T47D (cell line): ENCODE measurements at regions not wholly inside any gene's neighbourhood (a gene's known extent, or its start where the extent isn't known, plus 50 kb on each side); places are given as distances from the start of the nearest gene placed in this dataset.

Experiments
- DNase-seq, 2 experiments: peaks; one replicate each; pipeline versions ENCODE4 v3.0.0 to v3.0.0-alpha.2; 2011 to 2012; ENCODE audit warnings: low read depth in 1 of 2, low spot score in 1 of 2
- JUND ChIP-seq: IDR thresholded peaks from 2 replicates; pipeline ENCODE4 v1.6.1; 2012; ENCODE audit warnings: low read depth
- in situ Hi-C: cut with HindIII; loops from 2 replicates; pipeline ENCODE4 v1.10.0; 2016; ENCODE audit warnings: low sequenced_read_pairs, low pct_unique_long_range_greater_than_20kb

GRCh38 chr2:82667491-82667890, 1791.6 kb downstream of the SUCLG1 start:
- in situ Hi-C loops = no loop called here
- no peak for TF ChIP-seq JUND
- no peak for DNase-seq

DNA sequence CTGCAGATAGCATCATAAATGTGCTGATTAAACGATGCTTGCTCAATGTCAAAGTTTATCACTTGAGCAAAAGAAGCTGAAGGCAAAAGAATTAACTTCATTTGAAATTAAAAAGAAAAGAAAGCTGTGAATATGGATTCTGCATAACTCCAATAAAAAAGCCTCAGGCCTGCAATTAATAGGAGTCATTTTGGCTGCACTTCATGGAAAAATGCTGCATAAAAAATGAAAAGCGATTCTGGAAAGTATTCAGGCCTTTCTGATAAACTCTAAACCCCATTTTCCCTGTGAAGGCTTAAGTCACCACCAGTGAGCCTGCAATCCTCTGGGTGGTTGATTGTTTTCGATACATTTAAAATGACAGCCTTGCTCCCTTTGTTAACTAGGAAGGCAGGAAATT, 1793.4 kb downstream of the SUCLG1 start:
- in situ Hi-C loops = no loop called here
- no peak for DNase-seq
- TF ChIP-seq JUND = no peak

- no peak for TF ChIP-seq JUND
- in situ Hi-C loops = no loop called here
- DNase-seq = no peak
These were observed 1802.0 kb downstream of the SUCLG1 start for GRCh38 chr2:82657106-82657505.

- in situ Hi-C loops = no loop called here
- TF ChIP-seq JUND = no peak
- no peak for DNase-seq
These were observed 1802.7 kb downstream of the SUCLG1 start for GRCh38 chr2:82656420-82656819.

GRCh38 chr2:82652117-82652516, 1807.0 kb downstream of the SUCLG1 start:
- no peak for DNase-seq
- in situ Hi-C loops = no loop called here
- no peak for TF ChIP-seq JUND

GRCh38 chr2:82650038-82650437, 1809.0 kb downstream of the SUCLG1 start:
- no peak for DNase-seq
- in situ Hi-C loops = no loop called here
- TF ChIP-seq JUND = no peak

GRCh38 chr2:82641598-82642180, 1817.4 kb downstream of the SUCLG1 start:
- DNase-seq = no peak
- no peak for TF ChIP-seq JUND
- in situ Hi-C loops = no loop called here

DNA sequence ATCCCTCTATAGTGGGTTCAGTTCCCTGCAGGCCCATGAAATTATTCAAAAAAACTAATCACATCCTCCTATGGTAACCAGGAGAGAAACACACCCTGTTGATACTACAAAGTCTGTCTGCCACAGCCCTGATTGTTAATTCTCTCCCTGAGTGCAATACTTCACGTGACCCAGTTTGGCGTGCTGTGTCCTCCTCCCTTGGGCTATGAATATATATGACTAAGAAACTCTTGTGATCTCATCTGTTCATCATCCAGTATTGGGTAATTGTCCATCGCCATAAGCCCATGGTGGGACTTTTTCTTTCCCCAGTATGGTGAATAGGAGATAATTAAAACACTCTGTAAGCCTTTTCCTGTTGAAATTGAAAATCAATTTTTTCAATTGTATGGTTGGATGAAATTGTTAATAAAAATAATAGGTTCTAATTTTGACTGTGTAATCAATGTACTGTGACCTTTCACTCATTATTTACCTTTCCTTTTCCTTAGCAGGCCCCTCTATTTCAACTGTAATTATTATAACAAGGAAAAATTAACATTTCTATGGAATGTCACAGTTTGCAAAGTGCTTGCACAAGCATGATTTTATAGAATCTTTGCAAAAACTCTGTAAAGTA, 1822.6 kb downstream of the SUCLG1 start:
- in situ Hi-C loops = no loop called here
- no peak for TF ChIP-seq JUND

DNA sequence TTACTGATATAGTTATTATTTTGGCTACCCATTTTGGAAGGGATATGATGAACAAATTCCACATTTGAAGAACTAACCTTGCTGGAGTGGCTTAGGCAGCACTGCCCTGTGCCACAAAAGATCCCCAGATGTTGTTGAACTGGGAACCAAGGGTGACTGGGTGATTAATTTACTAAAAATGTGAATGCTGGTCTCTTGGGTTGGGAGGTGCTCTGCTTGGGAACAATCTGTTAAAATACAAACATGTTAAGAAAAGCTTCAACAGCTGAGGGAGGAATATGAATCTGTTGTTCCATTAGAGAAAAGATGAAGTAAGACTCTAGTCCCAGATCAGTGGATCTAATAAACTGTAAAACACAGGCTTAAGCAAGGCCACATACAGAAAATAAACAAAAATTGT, 1860.1 kb downstream of the SUCLG1 start:
- DNase-seq = no peak
- in situ Hi-C loops = no loop called here
- no peak for TF ChIP-seq JUND

More for the DNA sequence above, 1822.6 kb downstream of the SUCLG1 start:
- DNase-seq = no peak

DNA sequence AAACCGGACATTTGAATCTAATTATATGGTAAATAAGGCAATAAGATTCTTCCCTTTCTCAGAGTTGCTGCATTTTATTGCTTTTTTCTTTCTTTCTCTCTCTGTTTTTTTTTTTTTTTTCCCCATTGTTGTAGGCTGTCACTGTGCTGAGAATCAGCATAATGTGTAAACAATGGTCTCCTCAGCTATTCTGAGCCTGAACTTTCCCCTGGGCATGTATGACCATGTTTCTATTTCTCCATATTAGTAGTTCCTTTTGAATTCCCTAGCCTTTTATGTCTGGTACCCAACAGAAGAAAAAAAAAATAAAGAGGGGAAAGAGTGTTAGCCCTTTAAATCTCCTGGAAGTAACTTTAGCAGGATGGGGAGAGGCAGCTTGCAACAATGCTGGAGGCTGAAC, 1862.5 kb downstream of the SUCLG1 start:
- no peak for TF ChIP-seq JUND
- DNase-seq = no peak
- in situ Hi-C loops = no loop called here

DNA sequence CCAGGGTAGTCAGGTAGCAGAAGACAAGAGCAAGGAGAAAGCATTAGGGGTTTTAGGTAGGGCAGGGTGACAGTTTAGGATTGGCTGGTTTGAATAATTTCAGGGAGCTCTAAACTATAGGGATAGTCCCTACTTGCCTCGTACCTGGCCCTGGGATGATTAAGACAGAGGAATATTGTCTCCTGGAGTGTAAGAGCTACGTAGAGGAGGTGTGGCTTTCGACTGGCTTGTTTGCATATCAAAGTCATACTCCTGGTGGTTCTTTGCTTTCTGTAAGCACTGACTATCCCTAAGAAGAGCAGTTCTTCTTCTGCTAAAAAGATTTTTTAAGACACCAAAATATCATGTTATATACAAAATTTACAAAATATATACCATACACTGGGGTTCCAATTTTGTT, 1867.4 kb downstream of the SUCLG1 start:
- in situ Hi-C loops = no loop called here
- no peak for TF ChIP-seq JUND
- DNase-seq = no peak

- no peak for DNase-seq
- in situ Hi-C loops = no loop called here
- TF ChIP-seq JUND = no peak
These were observed 1882.4 kb downstream of the SUCLG1 start for GRCh38 chr2:82576656-82577055.

GRCh38 chr2:82539280-82539621, 1919.8 kb downstream of the SUCLG1 start:
- in situ Hi-C loops = no loop called here
- DNase-seq = no peak
- TF ChIP-seq JUND = no peak
